ENCODE measurements at regions not wholly inside any gene's neighbourhood (a gene's known extent, or its start where the extent isn't known, plus 50 kb on each side); places are given as distances from the start of the nearest gene placed in this dataset.

GRCh38 chr3:117358717-117359314 lies 649.2 kb downstream of the TUSC7 start:
- H3K4me3 Mint-ChIP-seq, result no peak overlapping the region
- no peaks in the 10 kb centered on the region for H3K4me1 Mint-ChIP-seq
- peaks cover 16% of the 10 kb centered on the region for H3K9me3 Mint-ChIP-seq
- no peak overlapping the region for H3K27ac Mint-ChIP-seq
- no peaks in the 10 kb centered on the region for H3K27me3 Mint-ChIP-seq
- H3K36me3 Mint-ChIP-seq, result no peaks in the 10 kb centered on the region

GRCh38 chr3:117366574-117366973 lies 657.0 kb downstream of the TUSC7 start:
- no peak overlapping the region for H3K27ac Mint-ChIP-seq
- H3K4me1 Mint-ChIP-seq, result no peaks in the 10 kb centered on the region

GRCh38 chr3:117367861-117368260 lies 658.3 kb downstream of the TUSC7 start:
- H3K27me3 Mint-ChIP-seq, result no peaks in the 10 kb centered on the region
- no peak overlapping the region for H3K4me3 Mint-ChIP-seq
- H3K36me3 Mint-ChIP-seq, result no peaks in the 10 kb centered on the region
- H3K4me1 Mint-ChIP-seq, result no peaks in the 10 kb centered on the region
- H3K27ac Mint-ChIP-seq, result no peak overlapping the region
- peaks cover 7% of the 10 kb centered on the region for H3K9me3 Mint-ChIP-seq

More at GRCh38 chr3:117366574-117366973, 657.0 kb downstream of the TUSC7 start:
- Mint-ChIP-seq H3K9me3 (peaks cover 10% of the 10 kb centered on the region), H3K4me3 (no peak overlapping the region), H3K27me3 (no peaks in the 10 kb centered on the region), H3K36me3 (no peaks in the 10 kb centered on the region)

GRCh38 chr3:117380631-117381030 lies 671.1 kb downstream of the TUSC7 start:
- Mint-ChIP-seq H3K36me3 (no peaks in the 10 kb centered on the region), H3K27ac (no peak overlapping the region), H3K4me1 (no peaks in the 10 kb centered on the region), H3K4me3 (no peak overlapping the region), H3K27me3 (no peaks in the 10 kb centered on the region), H3K9me3 (peaks cover 5% of the 10 kb centered on the region)

GRCh38 chr3:117393119-117393518 lies 683.5 kb downstream of the TUSC7 start:
- H3K36me3 Mint-ChIP-seq, result no peaks in the 10 kb centered on the region
- H3K4me3 Mint-ChIP-seq, result no peak overlapping the region
- peaks cover 7% of the 10 kb centered on the region for H3K9me3 Mint-ChIP-seq
- H3K27ac Mint-ChIP-seq, result no peak overlapping the region
- no peaks in the 10 kb centered on the region for H3K27me3 Mint-ChIP-seq
- H3K4me1 Mint-ChIP-seq, result no peaks in the 10 kb centered on the region

- H3K27ac Mint-ChIP-seq, result no peak overlapping the region
- no peaks in the 10 kb centered on the region for H3K4me1 Mint-ChIP-seq
- no peak overlapping the region for H3K4me3 Mint-ChIP-seq
- H3K27me3 Mint-ChIP-seq, result no peaks in the 10 kb centered on the region
- H3K9me3 Mint-ChIP-seq, result peaks cover 7% of the 10 kb centered on the region
- H3K36me3 Mint-ChIP-seq, result no peaks in the 10 kb centered on the region
Observed at GRCh38 chr3:117398141-117398899, 688.7 kb downstream of the TUSC7 start.

GRCh38 chr3:117399311-117400078 lies 689.9 kb downstream of the TUSC7 start:
- peaks cover under 1% of the 10 kb centered on the region for H3K9me3 Mint-ChIP-seq
- no peaks in the 10 kb centered on the region for H3K27me3 Mint-ChIP-seq
- no peak overlapping the region for H3K4me3 Mint-ChIP-seq
- H3K27ac Mint-ChIP-seq, result no peak overlapping the region
- H3K4me1 Mint-ChIP-seq, result no peaks in the 10 kb centered on the region
- no peaks in the 10 kb centered on the region for H3K36me3 Mint-ChIP-seq

GRCh38 chr3:117400303-117400702 lies 690.7 kb downstream of the TUSC7 start:
- no peak overlapping the region for H3K4me3 Mint-ChIP-seq
- H3K27ac Mint-ChIP-seq, result no peak overlapping the region
- no peaks in the 10 kb centered on the region for H3K4me1 Mint-ChIP-seq
- H3K36me3 Mint-ChIP-seq, result no peaks in the 10 kb centered on the region
- no peaks in the 10 kb centered on the region for H3K27me3 Mint-ChIP-seq
- no peaks in the 10 kb centered on the region for H3K9me3 Mint-ChIP-seq

- H3K4me1 Mint-ChIP-seq, result no peaks in the 10 kb centered on the region
- no peaks in the 10 kb centered on the region for H3K36me3 Mint-ChIP-seq
- no peak overlapping the region for H3K4me3 Mint-ChIP-seq
- no peaks in the 10 kb centered on the region for H3K27me3 Mint-ChIP-seq
- no peak overlapping the region for H3K27ac Mint-ChIP-seq
- peaks cover 6% of the 10 kb centered on the region for H3K9me3 Mint-ChIP-seq
Observed at GRCh38 chr3:117404141-117404540, 694.6 kb downstream of the TUSC7 start.

GRCh38 chr3:117404730-117405129 lies 695.2 kb downstream of the TUSC7 start:
- peaks cover 8% of the 10 kb centered on the region for H3K9me3 Mint-ChIP-seq
- H3K27ac Mint-ChIP-seq, result no peak overlapping the region
- H3K36me3 Mint-ChIP-seq, result no peaks in the 10 kb centered on the region
- H3K4me1 Mint-ChIP-seq, result no peaks in the 10 kb centered on the region
- H3K4me3 Mint-ChIP-seq, result no peak overlapping the region
- H3K27me3 Mint-ChIP-seq, result no peaks in the 10 kb centered on the region

GRCh38 chr3:117405359-117405758 lies 695.8 kb downstream of the TUSC7 start:
- Mint-ChIP-seq H3K36me3 (no peaks in the 10 kb centered on the region), H3K27ac (no peak overlapping the region), H3K27me3 (no peaks in the 10 kb centered on the region), H3K4me1 (no peaks in the 10 kb centered on the region), H3K9me3 (peaks cover 8% of the 10 kb centered on the region), H3K4me3 (no peak overlapping the region)

- H3K4me1 Mint-ChIP-seq, result no peaks in the 10 kb centered on the region
- H3K27ac Mint-ChIP-seq, result no peak overlapping the region
- H3K4me3 Mint-ChIP-seq, result no peak overlapping the region
- H3K9me3 Mint-ChIP-seq, result peaks cover 8% of the 10 kb centered on the region
- no peaks in the 10 kb centered on the region for H3K27me3 Mint-ChIP-seq
- no peaks in the 10 kb centered on the region for H3K36me3 Mint-ChIP-seq
Observed at GRCh38 chr3:117407317-117407716, 697.7 kb downstream of the TUSC7 start.

- Mint-ChIP-seq H3K4me1 (no peaks in the 10 kb centered on the region), H3K4me3 (no peak overlapping the region), H3K9me3 (peaks cover 15% of the 10 kb centered on the region), H3K27me3 (no peaks in the 10 kb centered on the region), H3K36me3 (no peaks in the 10 kb centered on the region), H3K27ac (no peak overlapping the region)
Observed at GRCh38 chr3:117408811-117409210, 699.2 kb downstream of the TUSC7 start.

- no peaks in the 10 kb centered on the region for H3K36me3 Mint-ChIP-seq
- H3K27me3 Mint-ChIP-seq, result no peaks in the 10 kb centered on the region
- no peak overlapping the region for H3K27ac Mint-ChIP-seq
Observed at GRCh38 chr3:117409256-117409655, 699.7 kb downstream of the TUSC7 start.

GRCh38 chr3:117409701-117410459 lies 700.3 kb downstream of the TUSC7 start:
- Mint-ChIP-seq H3K4me1 (no peaks in the 10 kb centered on the region), H3K27me3 (peaks cover under 1% of the 10 kb centered on the region), H3K9me3 (peaks cover 18% of the 10 kb centered on the region), H3K4me3 (no peak overlapping the region), H3K36me3 (no peaks in the 10 kb centered on the region), H3K27ac (no peak overlapping the region)

More at GRCh38 chr3:117409256-117409655, 699.7 kb downstream of the TUSC7 start:
- H3K4me1 Mint-ChIP-seq, result no peaks in the 10 kb centered on the region
- H3K4me3 Mint-ChIP-seq, result no peak overlapping the region
- H3K9me3 Mint-ChIP-seq, result peaks cover 15% of the 10 kb centered on the region
